ENCODE measurements at regions not wholly inside any gene's neighbourhood (a gene's known extent, or its start where the extent isn't known, plus 50 kb on each side); places are given as distances from the start of the nearest gene placed in this dataset.

DNA sequence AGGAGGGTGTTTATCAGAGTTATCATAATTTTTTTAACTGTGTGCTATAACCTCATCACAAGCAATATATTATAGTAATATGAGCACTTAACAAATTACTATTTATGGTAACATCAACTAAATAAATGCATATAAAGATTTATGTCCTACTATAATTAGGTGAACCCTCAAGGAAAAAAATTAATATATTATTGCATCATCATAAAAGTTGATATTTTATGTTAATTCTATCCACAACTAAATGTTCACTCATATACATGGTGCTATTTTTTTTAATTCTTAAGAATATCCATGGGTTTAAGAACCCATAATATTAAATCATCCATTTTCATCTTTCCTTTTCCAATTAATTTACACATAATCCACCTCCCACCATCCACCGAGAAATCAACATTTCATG, 506.0 kb upstream of the USP15 start:
- TF ChIP-seq, protein P1, sequence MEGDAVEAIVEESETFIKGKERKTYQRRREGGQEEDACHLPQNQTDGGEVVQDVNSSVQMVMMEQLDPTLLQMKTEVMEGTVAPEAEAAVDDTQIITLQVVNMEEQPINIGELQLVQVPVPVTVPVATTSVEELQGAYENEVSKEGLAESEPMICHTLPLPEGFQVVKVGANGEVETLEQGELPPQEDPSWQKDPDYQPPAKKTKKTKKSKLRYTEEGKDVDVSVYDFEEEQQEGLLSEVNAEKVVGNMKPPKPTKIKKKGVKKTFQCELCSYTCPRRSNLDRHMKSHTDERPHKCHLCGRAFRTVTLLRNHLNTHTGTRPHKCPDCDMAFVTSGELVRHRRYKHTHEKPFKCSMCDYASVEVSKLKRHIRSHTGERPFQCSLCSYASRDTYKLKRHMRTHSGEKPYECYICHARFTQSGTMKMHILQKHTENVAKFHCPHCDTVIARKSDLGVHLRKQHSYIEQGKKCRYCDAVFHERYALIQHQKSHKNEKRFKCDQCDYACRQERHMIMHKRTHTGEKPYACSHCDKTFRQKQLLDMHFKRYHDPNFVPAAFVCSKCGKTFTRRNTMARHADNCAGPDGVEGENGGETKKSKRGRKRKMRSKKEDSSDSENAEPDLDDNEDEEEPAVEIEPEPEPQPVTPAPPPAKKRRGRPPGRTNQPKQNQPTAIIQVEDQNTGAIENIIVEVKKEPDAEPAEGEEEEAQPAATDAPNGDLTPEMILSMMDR (IDR thresholded peaks at IDR 0.05; ENCODE audit: insufficient read depth, low read depth, low read length) = no peak
- no peak for DNase-seq (ENCODE audit: low read depth)
- no peak overlapping the region for H3K4me3 ChIP-seq (ENCODE audit: low read depth, low read length)

DNA sequence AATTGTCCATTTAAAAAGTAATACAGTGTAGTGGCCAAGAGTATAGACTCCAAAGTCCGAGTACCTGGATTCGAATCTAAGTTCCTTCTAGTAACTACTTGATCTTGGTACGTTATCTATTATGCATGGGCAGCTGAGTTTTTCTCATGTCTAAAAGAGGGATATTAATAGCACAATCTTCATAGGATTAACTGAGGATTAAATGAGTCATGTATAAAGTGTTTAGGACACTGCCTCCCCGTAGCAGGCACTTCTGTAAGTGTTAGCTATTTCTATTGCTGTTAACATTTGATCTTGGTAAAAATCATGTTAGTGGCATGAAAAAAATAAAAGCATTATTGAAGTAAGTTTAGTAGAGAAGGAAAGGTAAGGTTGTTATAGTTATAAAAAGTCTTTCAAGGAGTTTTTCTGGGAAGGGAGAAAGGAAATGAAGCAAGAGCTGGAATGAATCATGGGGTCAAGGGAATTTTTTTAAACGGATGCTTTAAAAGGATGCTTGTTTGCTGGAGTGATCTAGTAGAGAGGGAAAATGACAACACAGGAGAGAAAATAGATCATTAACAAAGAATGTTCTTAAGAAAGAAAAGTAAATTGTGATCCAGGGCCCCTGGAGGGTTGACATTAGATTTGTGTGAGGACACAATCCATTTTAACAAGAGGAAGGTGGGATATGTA, 502.2 kb upstream of the USP15 start:
- no peak overlapping the region for H3K4me3 ChIP-seq (ENCODE audit: low read depth, low read length)
- TF ChIP-seq, protein P1 (IDR thresholded peaks at IDR 0.05; ENCODE audit: insufficient read depth, low read depth, low read length) = no peak
- peak; percentile 37 for DNase-seq (ENCODE audit: low read depth)

GRCh38 chr12:61758661-61759060, 501.5 kb upstream of the USP15 start:
- DNase-seq (ENCODE audit: low read depth) = peak; percentile 13
- TF ChIP-seq, protein P1 (IDR thresholded peaks at IDR 0.05; ENCODE audit: insufficient read depth, low read depth, low read length) = no peak

GRCh38 chr12:61765926-61766325, 494.3 kb upstream of the USP15 start:
- TF ChIP-seq, protein P1 (IDR thresholded peaks at IDR 0.05; ENCODE audit: insufficient read depth, low read depth, low read length) = no peak
- no peak for DNase-seq (ENCODE audit: low read depth)
- no peak overlapping the region for H3K4me3 ChIP-seq (ENCODE audit: low read depth, low read length)

More at GRCh38 chr12:61758661-61759060, 501.5 kb upstream of the USP15 start:
- no peak overlapping the region for H3K4me3 ChIP-seq (ENCODE audit: low read depth, low read length)

- H3K4me3 ChIP-seq (ENCODE audit: low read depth, low read length) = no peak overlapping the region
- peak; percentile 3 for DNase-seq (ENCODE audit: low read depth)
- TF ChIP-seq, protein P1 (IDR thresholded peaks at IDR 0.05; ENCODE audit: insufficient read depth, low read depth, low read length) = no peak
These were observed 479.8 kb upstream of the USP15 start for GRCh38 chr12:61780435-61780834.

DNA sequence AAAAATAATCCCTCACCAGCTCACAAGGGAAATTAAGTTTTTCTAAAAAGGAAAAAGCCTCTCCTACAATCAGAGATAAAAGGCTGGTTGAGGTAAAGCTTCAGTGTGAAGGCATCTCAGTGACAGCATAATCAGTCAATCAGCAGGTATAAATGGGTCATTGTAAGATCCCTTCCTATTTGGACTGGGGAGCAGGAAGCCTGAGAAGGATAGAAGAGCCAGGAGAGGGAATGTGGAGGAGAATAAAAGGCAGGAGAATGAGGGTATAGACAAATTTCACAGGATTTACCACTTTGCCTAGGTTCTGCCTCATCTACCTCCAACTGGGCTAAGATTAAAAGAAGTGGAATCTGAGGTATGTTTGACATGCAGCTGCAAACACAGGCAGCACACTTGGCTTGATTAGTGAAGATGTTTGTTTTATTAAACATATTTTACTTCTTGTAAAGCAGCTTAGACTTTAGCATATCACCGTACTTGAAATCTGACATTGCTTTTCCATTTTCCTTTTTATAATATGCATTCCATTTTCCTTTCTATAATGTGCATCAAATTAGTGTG, 479.1 kb upstream of the USP15 start:
- H3K4me3 ChIP-seq (ENCODE audit: low read depth, low read length) = no peak overlapping the region
- DNase-seq (ENCODE audit: low read depth) = no peak
- TF ChIP-seq, protein P1 (IDR thresholded peaks at IDR 0.05; ENCODE audit: insufficient read depth, low read depth, low read length) = no peak
